ENCODE measurements at regions not wholly inside any gene's neighbourhood (a gene's known extent, or its start where the extent isn't known, plus 50 kb on each side); places are given as distances from the start of the nearest gene placed in this dataset.

- no peak for DNase-seq
These were observed 248.6 kb upstream of the SLITRK3 start for GRCh38 chr3:165444745-165445144.

GRCh38 chr3:165443664-165444063, 247.5 kb upstream of the SLITRK3 start:
- no peak for DNase-seq

DNA sequence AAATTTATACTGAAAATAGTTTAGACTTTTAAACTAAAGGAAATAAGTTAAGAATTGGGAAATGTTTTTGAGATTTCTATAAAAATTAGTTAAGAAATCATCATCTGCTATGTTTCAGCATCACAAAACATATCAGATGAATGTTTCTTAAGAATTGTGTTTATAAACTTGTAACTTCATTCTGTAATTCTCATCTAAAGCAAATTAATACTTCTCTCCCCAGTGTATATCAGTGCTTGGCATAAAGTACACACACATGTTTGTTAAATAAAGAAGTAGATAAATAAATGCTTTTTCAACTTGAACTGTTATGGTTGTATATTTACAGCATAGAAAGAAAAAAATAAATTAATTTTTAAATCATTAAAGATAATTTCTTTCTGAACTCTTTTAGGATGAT, 245.9 kb upstream of the SLITRK3 start:
- no peak for DNase-seq

GRCh38 chr3:165440380-165440779, 244.2 kb upstream of the SLITRK3 start:
- DNase-seq = no peak

- no peak for DNase-seq
These were observed 243.6 kb upstream of the SLITRK3 start for GRCh38 chr3:165439765-165440164.

DNA sequence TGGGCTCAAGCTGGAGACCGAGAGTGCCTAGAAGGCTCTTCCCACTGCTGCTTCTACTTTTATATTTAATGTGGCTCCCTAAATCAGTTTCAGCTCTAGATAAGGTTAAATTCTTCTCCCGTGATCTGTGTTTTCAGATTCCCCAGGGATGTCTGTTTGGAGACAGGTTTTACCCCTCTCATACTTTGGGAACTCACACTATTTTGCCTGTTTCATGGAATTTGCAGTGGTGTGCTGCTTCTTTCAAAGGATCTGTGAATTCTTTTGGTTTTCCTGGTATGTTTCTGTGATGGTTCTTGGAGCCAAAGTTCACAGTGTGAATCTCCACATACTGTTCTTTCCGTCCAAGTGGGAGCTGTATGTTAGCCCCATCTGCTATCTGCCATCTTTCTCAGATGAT, 238.3 kb upstream of the SLITRK3 start:
- no peak for DNase-seq

DNA sequence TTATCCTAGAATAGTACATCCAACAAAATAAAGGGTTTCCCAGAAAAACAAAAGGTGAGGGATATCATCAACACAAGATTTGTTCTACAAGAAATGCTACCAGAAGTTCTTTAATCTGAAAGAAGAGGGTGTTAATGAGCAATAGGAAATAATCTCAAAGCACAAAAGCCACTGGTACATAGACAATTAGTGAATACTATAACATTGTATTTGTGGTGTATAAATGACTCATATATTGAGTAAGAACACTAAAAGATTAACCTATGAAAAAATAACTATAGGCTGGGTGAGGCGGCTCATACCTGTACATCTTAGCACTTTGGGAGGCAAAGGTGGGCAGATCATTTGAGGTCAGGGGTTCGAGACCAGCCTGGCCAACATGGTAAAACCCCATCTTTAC, 210.2 kb upstream of the SLITRK3 start:
- no peak for DNase-seq

DNA sequence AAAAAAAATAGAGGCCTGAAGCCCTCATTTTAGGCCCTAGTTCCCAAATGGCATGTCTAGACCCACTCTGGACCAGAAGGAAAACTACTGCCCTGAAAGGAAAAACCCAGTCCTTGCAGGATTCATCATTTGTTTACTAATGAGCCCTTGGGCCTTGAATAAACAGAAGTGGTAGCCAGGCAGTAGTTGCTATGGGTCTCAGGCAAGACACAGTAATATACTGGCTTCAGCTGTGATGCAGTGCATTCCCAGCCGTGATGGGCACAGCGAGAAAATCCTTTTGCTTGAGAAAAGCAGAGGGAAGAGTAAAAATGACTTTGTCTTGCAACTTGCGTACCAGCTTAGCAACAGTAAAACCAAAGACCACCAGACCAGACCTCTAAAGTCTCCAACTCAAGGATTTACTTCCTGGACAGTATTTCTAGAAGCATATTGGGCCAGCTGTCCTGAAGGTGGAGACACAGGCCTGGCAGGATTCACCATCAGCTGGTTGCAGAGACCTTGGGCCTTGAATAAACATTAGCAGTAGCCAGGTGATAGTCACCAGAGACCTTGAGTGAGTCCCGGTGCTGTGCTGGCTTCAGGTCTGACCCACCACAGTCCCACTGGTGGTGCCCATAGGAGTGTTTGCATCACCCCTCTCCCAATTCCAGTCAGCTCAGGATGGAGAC, 208.3 kb upstream of the SLITRK3 start:
- no peak for DNase-seq

DNA sequence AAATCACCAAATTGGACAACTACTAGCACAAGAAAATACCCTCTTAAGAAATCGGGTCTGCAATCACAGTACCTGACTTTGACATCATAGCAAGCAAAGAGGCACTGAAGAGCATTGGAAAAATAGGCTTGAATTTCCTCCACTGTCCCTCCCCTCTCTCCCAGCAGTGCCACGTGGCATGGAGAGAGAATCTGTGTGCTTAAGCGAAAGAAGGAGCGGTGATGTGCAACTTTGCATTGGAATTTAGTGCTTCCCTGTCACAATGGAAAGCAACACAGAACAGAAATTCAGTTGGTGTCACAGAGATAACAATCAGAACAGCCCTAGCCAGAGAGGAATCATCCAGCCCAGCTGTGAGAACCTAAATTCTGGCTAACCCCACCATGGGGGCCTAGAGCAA, 207.5 kb upstream of the SLITRK3 start:
- no peak for DNase-seq

DNA sequence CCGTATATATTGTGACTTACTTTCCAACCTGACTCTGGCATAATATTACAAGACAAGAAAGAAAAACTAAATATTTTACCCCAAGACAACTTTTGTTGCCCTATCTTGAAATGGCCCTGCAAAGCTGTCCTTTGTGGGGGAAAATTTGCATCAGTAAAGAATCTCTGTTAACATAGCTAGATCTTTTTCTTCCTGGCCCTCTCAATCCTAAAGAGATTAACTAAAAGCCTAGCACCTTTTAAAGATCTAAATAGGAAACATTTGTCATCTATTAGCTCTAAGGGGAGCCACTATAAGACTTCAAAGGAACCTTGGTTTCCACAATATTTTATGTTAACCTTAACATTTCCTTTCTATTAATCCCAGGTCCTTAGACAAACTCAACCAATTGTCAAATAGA, 199.0 kb upstream of the SLITRK3 start:
- DNase-seq = no peak

DNA sequence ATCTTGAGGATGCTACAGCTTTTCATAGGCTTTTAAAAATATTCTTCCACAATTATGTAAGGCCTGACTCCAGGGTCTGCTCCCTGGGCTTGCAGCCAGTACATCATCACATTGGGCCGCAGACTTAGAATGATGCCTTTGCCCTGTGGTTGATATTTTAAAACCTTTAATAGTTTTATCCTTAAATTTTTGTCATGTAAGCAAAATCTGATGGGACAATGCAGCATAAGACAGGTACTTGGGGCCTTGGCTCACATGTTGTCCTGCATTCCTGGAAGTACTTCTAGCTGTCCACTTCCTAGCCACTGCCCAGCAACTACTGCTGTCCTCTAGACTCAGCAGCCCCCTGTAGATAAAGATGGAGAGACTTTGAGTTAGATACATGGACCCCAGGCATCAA, 197.3 kb upstream of the SLITRK3 start:
- no peak for DNase-seq

DNA sequence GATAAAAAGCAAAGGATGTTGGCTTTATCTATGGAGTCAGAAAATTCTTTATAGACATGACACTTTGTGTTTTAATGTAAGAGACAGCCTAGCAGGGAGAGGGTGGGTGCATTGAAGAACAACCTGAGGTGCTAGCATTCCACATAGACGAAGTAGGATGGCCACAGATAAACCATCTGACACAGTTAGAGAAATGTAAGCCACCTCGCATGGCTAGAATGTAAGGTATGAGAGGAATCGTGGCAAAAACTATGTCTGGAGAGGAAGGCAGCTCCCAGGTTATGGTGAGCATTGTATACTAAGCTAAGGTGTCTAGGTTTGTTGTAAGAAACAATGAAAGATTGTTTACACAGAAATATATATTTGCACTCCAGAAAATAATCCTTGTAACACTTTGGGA, 194.0 kb upstream of the SLITRK3 start:
- no peak for DNase-seq

GRCh38 chr3:165389653-165390052, 193.5 kb upstream of the SLITRK3 start:
- no peak for DNase-seq

DNA sequence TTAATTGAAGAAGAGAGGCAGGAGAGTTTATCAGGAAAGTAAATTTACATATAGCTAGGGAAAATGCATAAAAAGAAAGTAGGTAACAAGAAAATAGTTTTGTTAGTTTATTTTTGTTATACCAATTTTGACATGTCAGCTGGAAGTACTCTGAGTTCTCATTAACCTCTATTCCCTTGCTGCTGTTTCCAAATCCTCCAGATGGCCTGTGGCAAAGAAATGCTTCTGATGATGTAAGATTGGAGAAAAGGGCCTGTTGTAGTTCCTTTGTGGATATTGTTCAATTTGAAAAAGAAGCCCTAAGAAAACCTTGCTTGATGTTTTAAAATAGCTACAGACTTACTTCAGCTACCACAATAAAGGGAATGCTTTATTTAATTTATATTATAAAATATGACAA, 192.9 kb upstream of the SLITRK3 start:
- no peak for DNase-seq

DNA sequence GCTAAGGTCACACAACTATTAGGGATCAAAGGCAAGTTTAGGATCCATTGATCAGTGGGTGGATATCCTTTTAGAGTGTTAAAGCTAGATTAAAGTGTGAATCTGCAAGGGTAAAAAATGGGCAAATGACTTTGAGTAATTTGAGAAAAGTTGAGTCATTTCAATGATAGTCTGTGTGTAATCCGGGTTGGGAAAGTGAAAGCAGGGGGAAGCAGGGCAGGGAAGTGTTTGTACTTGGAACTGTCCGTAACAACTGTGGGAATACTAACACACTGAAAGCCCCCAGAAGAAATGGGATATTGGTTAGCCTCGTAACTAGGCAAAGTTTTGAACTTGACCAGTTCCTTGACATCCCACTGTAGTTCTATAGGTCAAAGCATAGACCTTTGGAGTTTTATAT, 187.2 kb upstream of the SLITRK3 start:
- no peak for DNase-seq

DNA sequence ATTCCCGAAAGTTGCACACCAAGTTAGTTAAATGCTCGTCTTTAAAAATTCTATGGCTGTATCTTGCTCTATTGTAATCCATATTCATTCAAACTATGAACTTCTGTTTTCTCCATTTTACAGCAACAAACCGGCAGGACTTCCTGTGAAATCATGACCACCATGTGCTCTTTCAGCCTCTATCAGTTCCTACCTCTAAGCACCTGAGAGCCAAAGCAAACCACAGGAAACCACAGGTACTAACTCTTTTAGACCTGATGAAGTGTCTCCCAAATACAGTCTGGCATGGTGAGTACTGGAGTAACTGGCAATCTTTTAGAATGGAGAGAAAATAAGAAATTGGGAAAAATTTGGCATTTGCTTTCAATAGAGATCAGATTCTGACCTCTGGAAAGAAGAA, 186.5 kb upstream of the SLITRK3 start:
- no peak for DNase-seq

- no peak for DNase-seq
These were observed 182.6 kb upstream of the SLITRK3 start for GRCh38 chr3:165378761-165379160.

DNA sequence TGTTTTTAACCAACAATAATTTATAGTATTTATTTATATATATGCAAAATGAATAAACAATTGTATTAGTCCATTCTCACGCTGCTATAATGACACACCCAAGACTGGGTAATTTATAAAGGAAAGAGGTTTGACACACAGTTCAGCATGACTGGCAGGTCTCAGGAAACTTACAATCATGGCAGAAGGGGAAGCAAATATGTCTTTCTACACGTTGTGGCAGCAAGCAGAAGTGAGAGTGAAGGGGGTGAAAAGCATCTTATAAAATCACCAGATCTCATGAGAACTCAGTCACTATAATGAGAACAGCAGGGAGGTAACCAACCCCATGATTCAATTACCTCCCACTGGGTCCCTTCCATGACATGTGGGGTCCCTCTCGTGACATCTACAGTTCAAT, 162.8 kb upstream of the SLITRK3 start:
- no peak for DNase-seq

DNA sequence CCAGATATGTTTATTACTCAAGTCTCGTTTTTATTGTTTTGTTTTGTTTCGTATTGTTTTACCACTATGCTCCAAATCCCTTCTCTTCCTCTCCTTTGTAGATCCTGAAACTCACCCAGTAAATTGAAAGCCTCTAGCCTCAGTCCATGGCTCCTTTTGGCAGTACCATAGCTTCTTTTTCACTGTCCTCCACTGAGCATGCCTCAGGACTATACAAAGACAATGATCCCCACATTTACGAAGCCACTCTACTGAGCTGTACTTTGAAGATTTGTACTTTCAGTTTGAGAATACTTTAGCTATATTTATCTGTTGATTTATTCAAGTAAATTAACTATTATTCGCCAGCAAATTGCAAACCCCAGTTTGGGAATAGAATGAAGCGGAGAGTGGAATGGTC, 159.1 kb upstream of the SLITRK3 start:
- no peak for DNase-seq

DNA sequence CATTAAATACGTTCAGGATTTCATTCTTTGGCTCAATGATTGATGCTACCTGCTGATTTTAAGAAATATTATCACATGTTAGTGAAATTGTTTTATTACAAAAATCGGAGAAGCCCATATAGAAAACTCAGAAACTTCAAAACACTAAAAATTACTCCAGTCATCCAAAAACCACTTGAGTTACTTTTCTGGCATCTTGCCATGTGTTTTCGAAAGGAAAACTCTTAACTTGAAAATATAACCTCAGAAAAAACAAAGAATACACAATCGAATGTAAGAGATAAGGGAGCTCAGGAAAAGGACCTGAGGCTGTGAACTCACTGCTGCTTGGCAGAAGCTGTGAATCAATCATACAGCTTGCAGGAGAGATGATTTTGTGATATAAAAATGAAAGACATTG, 151.3 kb upstream of the SLITRK3 start:
- no peak for DNase-seq

- no peak for DNase-seq
These were observed 150.3 kb upstream of the SLITRK3 start for GRCh38 chr3:165346503-165346902.

DNA sequence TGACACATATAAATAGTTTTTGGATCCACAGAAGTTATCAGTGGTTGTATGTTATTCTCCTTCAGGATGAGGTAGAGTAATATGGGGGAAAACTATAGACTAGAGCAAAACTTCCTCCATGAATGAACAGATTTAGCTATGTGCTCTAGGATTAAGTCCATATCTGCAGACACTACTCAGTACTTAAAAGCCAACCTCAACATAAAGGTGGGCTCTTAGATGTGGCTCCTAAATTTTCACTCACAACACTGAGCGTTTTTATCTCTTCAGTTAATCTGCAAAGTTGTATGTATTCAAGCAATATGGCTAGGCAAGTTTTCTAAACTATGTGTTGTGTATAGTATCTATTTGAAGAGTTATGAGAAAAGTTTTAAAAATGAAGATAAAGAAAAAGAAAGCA, 147.0 kb upstream of the SLITRK3 start:
- no peak for DNase-seq

DNA sequence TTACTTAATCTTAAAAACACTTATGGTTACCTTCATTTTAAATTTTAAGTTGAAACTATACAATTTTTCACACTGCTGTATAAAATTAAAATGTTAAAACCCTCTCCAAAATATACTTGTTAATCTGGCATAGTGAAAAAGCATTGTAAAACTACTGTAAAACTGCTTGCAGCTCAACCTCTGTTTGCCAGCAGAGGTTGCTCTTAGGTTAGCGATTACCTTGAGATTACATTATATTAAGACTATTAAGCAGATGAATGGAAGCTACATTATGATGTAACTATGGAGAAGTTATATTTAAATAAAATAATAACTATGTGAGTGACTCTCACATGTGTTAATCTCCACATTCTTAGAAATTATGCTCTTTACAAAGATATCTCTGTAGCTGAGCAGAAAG, 143.6 kb upstream of the SLITRK3 start:
- DNase-seq = no peak

- no peak for DNase-seq
These were observed 140.6 kb upstream of the SLITRK3 start for GRCh38 chr3:165336786-165337185.
